Suprapubic skin (tissue), 4 donors: ENCODE measurements at regions not wholly inside any gene's neighbourhood (a gene's known extent, or its start where the extent isn't known, plus 50 kb on each side); places are given as distances from the start of the nearest gene placed in this dataset.

Experiments used
- EP300 ChIP-seq: sonication (generic); formaldehyde crosslinking; IDR thresholded peaks from one replicate; pipeline ENCODE4 v1.6.1; 2017; ENCODE audit warnings: antibody characterized with exemption
- POLR2A ChIP-seq, 2 donors: fragments of 450-650 bp; IDR thresholded peaks; one replicate each; pipeline ENCODE4 v1.6.1; 2017; ENCODE audit warnings: antibody characterized with exemption in 2 of 2, mild to moderate bottlenecking in 2 of 2, moderate library complexity in 2 of 2
- POLR2AphosphoS5 ChIP-seq, 3 donors: sonication (generic); formaldehyde crosslinking; IDR thresholded peaks; one replicate each; pipeline ENCODE4 v1.6.1; 2017; ENCODE audit warnings: antibody characterized with exemption in 3 of 3
- TF ChIP-seq, protein P1 (sequence below), 2 donors: fragments of 200-600 bp in 1 of 2; fragments of 450-650 bp in 1 of 2; sonication (generic) in 1 of 2; IDR thresholded peaks; one replicate each; pipeline ENCODE4 v1.5.1; 2016 to 2019; ENCODE audit warnings: antibody characterized with exemption in 2 of 2, mild to moderate bottlenecking in 1 of 2, moderate library complexity in 1 of 2

DNA sequence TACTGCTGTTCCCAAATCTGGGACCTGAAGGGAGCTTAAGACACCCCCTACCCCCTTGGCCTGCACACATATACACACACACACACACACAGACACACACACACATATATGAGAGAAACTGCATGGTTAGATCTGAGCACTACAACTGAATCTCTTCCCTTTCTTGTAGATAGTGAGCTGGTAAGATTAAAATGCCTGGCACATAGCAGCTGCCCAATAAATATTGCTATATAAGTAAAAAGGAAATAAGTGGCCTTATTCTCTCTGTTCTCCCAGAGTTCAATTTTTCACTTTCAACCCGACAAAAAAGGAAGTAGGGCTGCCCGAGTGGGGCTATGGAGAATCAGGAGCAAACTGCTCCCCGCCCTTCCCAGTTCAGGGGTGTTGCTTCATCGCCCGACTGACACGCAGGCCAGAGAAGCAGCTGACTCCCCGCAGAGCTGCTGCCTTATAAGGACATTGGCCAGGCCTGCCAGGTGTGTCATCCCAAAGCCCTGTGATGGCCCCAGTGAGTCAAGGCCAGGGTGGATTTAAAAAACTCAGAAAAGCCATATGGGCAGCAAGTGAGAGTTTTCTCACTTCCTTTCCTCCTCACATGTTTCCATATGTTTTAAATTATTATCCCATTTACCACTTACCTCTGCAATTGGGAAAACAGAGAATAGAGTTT is 106.5 kb upstream of the SLC44A3 start:
- TF ChIP-seq, protein P1, sequence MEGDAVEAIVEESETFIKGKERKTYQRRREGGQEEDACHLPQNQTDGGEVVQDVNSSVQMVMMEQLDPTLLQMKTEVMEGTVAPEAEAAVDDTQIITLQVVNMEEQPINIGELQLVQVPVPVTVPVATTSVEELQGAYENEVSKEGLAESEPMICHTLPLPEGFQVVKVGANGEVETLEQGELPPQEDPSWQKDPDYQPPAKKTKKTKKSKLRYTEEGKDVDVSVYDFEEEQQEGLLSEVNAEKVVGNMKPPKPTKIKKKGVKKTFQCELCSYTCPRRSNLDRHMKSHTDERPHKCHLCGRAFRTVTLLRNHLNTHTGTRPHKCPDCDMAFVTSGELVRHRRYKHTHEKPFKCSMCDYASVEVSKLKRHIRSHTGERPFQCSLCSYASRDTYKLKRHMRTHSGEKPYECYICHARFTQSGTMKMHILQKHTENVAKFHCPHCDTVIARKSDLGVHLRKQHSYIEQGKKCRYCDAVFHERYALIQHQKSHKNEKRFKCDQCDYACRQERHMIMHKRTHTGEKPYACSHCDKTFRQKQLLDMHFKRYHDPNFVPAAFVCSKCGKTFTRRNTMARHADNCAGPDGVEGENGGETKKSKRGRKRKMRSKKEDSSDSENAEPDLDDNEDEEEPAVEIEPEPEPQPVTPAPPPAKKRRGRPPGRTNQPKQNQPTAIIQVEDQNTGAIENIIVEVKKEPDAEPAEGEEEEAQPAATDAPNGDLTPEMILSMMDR (IDR thresholded peaks at IDR 0.05), result no peak
- TF ChIP-seq EP300, result no peak
- TF ChIP-seq POLR2A (IDR thresholded peaks at IDR 0.05), result no peak
- TF ChIP-seq POLR2AphosphoS5 (IDR thresholded peaks at IDR 0.05), result peak; percentile 49 to 76 (median 64)
